GF-D8 (cell line): ENCODE measurements at regions not wholly inside any gene's neighbourhood (a gene's known extent, or its start where the extent isn't known, plus 50 kb on each side); places are given as distances from the start of the nearest gene placed in this dataset.
"Not testable (repeated sequence)": the region's sequence is repeated elsewhere in the genome, so short reads cannot be mapped to it uniquely, and the experiment has no call there.

ENCODE experiments used
- DNase-seq: peaks from one replicate; lab custom pipeline; 2025; lab: John Stamatoyannopoulos, UW

DNA sequence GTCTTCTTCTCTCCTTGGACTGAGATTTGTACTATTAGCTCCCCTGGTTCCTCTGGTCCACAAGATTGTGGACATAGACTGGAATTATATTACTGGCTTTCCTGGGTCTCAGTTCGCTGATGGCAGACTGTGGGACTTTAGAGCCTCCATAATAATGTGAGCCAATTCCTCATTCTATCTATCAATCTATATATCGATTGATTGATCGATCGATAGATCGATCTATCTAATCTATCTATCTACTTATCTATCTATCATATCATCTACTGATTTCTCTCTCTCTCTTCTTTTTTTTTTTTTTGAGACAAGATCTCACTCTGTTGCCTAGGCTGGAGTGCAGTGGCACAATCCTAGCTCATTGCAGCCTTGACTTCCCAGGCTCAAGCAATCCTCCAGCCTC, 51.5 kb upstream of the DDR1 start:
- DNase-seq: no peak

DNA sequence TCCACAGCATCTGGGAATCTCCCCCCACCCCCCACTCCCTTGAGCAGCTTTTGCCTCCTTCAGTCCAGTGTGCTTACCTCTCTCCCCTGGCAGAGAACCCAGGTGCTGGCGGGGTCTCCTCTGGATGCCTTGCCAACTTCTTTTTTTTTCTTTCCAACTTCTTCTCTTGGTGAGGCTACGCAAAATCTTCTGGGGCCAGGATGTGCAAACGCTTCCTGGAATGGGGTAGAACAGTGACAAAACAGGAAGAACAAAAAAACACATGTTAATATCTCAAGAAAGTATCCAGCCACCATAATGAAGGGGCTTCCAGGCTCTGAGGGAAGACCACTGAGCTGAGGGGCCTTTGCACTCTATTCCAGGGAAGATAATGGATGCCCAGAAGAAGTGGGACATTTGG, 53.9 kb upstream of the DDR1 start:
- peak; percentile 39 for DNase-seq

DNA sequence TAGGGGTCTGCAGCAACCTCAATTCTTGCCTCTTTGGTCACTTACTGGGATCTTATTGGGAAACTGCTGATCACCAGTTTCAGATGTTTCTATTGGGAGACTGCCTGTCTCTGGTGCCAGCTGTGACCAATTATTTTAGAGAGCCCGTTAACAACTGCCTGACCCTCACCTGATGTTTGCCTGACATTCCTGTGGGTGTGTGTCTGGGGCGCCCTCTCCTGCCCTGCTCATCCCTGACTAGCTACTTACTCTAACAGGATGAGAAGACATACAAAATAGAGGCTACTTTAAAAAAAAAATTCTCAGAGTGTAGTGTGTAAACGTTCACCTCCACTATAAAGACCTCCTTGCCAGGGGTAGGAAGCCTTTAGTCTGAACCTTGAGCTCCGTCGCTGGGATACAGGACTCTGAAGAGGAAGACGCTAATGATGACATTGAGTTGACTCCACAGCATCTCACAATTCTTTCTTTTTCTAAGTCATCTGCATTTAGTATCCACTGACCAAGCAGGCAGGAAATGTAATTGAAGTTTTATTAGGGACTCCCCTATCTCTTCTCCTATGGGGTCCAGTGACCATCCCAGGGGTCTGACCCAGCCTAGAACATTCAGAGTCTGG, 54.6 kb upstream of the DDR1 start:
- DNase-seq: no peak

DNA sequence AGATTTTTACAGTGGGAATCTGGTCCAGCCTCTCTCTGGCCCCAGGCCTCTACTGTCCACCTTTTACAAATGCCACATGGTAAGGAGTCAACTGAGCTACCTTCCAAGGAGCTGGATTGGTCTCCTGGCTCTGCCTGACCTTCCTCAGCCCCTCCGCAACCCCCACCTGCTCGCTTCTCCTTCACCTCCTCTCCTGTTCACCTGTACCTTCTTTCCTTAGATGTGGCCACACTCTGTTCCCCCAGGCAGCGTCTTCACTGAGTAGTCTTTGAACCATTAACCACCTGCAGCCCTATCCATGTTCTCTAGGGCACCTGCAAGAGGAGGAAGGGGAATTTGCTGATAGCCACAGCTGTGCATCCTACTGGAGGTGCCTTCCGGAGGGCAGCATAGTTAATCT, 55.3 kb upstream of the DDR1 start:
- DNase-seq: no peak

DNA sequence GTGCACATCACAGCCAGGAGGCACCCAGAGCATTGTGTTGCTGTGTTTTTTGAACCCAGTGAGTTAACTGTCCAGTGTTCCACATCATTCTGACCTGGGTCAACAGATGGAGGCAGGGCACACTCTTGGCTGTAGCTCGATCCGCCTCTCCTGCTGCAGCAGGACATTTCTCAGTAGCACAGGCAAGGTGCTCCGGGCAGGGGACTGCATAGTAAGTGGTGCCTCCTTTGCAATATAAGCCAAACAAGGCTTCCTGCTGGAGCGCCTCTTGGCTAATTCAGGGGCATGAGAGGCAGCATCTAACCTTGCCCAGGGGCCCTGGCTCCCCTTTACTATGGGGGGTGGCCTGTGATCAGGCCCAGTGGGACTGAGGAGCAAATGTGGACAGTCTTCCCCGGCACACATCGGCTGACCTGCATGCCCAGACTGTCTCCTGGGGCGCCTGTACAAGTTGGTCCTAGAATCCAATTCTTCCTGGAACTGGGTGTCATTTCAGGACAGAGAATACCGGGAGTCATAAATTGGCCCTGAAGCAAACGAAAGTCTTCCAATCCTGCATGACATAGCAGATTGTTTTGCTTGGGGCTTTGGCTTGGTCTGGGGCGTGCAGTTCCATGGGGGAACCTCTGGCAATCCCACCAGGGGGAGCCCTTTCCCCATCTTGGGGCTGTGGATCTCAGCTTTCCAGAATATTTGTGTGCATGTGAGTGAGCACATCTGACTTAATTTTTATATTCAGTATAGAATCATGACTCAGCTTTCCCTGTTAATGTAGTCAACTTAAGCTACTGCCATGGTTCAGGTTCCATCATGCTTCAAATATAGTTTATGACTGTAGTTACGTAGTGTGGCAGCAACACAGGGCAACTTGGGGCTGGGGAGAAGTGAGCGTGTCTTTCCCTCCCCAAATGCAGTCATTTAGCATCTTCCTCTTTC, 56.0 kb upstream of the DDR1 start:
- peak; percentile 8 for DNase-seq

GRCh38 chr6:30826961-30827342, 57.4 kb upstream of the DDR1 start:
- no peak for DNase-seq

- DNase-seq: no peak
Measured at GRCh38 chr6:30824698-30825097, 59.6 kb upstream of the DDR1 start.

- DNase-seq: no peak
Measured at GRCh38 chr6:30823534-30823865, 60.8 kb upstream of the DDR1 start.

- no peak for DNase-seq
Measured at GRCh38 chr6:30821862-30822784, 62.2 kb upstream of the DDR1 start.

DNA sequence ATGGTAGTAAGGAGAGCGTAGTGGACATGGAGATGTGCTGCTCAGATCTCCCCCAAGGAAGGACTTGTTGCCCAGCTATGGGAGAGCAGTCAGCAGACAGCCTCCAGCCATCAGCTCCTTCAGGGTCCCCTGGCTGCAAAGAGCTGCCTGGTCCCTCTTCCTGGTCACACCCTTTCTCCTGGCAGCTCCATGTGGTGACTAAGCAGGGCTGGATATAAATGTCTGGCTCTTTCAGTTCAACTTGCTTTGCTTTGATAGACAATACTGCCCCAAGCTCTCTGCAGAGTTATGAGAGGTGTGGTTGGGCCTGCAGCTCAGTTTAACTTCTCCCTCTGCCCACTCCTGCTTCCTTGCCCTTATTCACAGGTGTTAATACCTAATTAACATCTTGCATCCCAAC, 64.1 kb upstream of the DDR1 start:
- DNase-seq: no peak

DNA sequence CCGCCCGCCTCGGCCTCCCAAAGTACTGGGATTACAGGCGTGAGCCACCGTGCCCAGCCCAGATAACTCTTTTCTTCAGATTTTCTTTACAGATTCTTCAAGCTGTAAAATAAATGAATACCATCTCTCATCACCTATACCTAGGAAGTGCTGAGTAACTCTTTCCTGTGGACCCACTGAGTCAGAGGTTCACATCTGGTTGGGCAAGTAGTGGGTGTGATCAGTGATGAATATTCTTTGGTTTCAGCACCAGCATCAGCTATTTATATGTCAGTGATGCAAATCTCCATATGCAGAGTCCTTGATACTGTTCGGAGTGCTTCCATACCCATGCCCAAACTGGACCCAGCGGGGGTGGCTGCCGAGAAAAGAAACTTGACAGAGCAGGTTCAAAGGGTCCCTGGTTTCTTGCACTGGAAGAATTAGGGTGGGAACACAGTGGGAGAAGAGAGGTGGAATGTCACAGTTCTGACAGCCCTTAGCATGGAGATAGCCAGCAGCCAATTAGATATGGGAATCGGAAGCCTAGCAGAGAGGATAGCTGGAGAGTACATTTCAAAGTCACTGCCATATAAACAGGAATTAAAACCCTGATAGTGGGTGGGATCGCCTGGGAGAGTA, 64.9 kb upstream of the DDR1 start:
- no peak for DNase-seq

DNA sequence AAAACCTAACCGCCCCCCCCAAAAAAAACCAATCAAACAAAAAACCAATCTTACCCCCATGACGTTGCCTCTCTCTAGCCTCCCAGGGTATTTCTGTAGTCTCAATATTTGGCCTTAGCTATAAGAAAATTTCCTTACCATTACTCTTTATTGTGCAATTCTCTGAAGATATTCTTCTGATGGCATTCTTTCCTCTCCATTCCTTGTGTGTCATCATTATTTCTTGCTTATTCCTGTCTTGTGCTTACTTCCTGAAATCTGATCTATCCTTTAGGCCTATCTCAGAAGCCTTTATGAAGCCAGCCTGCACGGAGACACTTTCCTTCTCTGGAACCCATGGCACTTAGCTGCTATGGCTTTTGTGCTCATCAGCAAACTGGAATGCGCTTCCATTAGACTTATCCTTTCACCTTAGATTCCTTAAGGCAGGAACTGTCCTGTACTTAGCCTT, 65.9 kb upstream of the DDR1 start:
- DNase-seq: no peak

DNA sequence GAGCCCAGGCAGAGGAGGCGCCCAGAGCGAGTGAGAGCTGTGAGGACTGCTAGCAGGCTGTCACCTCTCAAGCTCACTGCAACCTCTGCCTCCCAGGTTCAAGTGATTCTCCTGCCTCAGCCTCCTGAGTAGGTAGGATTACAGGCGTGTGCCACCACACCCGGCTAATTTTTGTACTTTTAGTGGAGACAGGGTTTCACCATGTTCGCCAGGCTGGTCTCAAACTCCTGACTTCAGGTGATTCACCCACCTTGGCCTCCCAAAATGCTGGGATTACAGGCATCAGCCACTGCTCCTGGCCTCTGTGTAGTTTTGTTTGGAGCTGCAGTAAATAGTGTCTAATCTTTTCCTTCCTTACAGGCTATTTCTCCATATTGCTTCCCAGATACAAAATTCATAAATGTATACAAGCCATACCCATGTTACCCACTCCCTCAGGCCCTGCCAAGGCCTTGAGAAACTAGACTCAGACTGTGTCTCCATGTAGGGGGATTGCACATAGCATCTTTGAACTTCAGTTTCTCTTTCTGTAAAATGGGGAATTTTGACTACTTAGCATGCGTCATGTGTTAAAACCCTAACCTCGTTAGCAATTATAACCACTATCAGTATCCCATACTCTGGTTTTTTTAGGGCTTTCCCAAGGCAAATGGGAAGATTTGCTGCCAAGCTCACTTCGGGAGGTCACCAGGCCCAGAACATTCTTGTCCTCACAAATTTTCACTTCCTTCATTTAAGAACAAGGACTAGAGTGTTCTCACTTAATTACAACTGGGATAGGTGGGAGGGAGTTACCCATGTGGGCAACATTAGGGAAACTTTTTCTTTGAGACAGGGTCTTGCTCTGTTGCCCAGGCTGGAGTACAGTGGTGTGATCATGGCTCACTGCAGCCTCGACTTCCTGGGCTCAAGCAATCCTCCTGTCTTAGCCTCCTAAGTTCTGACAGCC, 67.3 kb upstream of the DDR1 start:
- no peak for DNase-seq

DNA sequence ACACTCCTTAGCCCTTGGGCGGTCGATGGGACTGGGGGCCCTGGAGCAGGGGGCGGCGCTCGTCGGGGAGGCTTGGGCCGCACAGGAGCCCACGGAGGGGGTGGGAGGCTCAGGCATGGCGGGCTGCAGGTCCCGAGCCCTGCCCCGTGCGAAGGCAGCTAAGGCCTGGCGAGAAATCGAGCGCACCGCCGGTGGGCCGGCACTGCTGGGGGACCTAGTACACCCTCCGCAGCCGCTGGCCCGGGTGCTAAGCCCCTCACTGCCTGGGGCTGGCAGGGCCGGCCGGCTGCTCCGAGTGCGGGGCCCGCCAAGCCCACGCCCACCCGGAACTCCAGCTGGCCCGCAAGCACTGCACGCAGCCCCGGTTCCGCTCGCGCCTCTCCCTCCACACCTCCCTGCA, 68.0 kb upstream of the DDR1 start:
- DNase-seq: not testable (repeated sequence)

- DNase-seq: not testable (repeated sequence)
Measured at GRCh38 chr6:30815041-30815742, 69.1 kb upstream of the DDR1 start.

DNA sequence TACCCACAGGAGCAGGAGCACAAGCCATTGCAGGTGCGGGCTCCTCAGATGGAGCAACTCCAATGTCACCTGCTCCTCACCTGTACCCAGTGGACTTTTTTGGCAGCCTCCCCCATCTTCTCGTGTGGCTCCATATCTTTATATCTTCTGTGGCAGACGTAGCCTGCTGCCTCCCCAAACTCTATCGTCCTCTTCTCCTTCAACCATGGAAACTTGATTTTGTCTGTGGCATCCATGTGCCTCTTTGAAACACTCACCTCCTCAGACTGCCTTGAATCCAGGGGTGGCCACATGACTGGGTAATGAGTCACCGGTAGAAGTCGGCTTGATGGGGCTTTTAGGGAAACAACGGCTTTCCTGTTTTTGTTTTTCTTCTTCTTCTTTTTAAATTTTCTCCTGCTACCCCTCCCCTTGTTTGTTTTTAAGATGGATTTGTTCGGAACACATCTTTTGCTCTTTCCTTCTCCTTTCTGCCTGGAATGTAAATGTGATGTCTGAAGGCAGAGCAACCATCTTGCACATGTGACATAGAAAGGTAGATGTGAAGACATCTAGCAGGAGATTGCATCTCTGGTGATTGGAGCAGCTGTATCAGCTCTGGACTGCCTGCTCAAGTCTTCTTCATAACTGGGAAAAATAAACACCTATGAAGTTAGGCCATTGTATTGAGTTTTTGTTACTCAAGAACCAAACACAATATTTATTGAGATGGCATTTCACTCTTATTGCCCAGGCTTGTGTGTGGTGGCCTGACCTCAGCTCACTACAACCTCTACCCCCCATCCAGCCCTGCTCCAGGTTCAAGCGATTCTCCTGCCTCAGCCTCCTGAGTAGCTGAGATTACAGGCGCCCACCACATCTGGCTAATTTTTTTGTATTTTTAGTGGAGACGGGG, 69.9 kb upstream of the DDR1 start:
- no peak for DNase-seq

- no peak for DNase-seq
Measured at GRCh38 chr6:30813631-30814145, 69.3 kb upstream of the IER3 start.

DNA sequence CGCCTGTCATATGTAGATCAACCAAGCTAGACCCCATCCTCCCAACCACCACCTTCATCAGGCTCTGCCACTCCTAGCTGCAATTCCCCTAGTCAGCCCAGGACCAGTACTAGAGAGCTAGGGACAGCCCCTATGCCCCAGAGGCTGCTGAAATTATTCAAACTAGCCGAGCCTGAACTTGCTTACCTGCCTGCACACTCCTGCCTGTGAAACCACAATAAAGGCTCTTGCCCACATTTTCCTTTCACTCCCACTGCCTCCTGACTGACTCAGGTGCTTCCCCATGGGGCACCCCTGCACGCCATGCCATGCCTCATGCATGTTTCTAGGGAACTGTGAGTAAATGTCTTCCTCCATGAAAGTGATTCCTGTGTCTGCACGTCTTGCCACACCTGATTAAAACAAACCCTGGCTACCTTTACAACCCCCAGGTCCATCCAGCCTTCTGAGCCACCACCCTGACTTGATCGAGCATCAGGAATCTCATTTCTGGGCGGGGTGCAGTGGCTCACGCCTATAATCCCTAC, 66.5 kb upstream of the IER3 start:
- no peak for DNase-seq

DNA sequence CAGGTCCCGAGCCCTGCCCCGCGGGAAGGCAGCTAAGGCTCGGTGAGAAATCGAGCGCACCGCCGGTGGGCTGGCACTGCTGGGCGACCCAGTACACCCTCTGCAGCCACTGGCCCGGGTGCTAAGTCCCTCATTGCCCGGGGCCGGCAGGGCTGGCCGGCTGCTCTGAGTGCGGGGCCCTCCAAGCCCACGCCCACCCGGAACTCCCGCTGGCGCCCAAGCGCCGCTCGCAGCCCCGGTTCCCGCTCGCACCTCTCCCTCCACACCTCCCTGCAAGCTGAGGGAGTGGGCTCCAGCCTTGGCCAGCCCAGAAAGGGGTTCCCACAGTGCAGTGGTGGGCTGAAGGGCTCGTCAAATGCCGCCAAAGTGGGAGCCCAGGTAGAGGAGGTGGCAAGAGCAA, 63.2 kb upstream of the IER3 start:
- DNase-seq: not testable (repeated sequence)
